ENCODE measurements at regions not wholly inside any gene's neighbourhood (a gene's known extent, or its start where the extent isn't known, plus 50 kb on each side); places are given as distances from the start of the nearest gene placed in this dataset.

- H3K9me2 ChIP-seq (replicated peaks; ENCODE audit: low read length), result no peaks in the 10 kb centered on the region
- no TSS peak for BruUV-seq (replicated peaks)
- intact Hi-C loops (cut with micrococcal nuclease), result no loop called here
- ChIA-PET POLR2A (ENCODE audit: unreplicated experiment) (interaction anchor here (0.7 kb wide), 1 partner anchor 36 kb away, joined by 9 read pairs; no protein-coding TSS in a partner anchor), CTCF (no interaction called here)
- H3K4me2 ChIP-seq (ENCODE audit: low read length), result no peak overlapping the region
- no peaks in the 10 kb centered on the region for H3F3A ChIP-seq (ENCODE audit: low read length, unreplicated experiment)
- no peak overlapping the region for H3K27ac ChIP-seq (ENCODE audit: low read length)
- no peak overlapping the region for H3K4me3 ChIP-seq (ENCODE audit: low read length)
- H3K9me3 ChIP-seq (ENCODE audit: low read length), result no peaks in the 10 kb centered on the region
- H4K20me1 ChIP-seq (ENCODE audit: low read length), result no peaks in the 10 kb centered on the region
- DNase-seq, result no peak
- H3K36me3 ChIP-seq (ENCODE audit: low read depth, low read length), result no peaks in the 10 kb centered on the region
- no peaks in the 10 kb centered on the region for H3K79me2 ChIP-seq (ENCODE audit: low read length)
- no peak overlapping the region for H2AFZ ChIP-seq (ENCODE audit: low read length)
- no peak for ATAC-seq
- no peak for TF ChIP-seq EZH2 (IDR thresholded peaks at IDR 0.05; ENCODE audit: low read length, unreplicated experiment)
- TF ChIP-seq EZH2phosphoT487 (IDR thresholded peaks at IDR 0.05; ENCODE audit: borderline replicate concordance, low read length), result no peak
- TF ChIP-seq, protein P1, sequence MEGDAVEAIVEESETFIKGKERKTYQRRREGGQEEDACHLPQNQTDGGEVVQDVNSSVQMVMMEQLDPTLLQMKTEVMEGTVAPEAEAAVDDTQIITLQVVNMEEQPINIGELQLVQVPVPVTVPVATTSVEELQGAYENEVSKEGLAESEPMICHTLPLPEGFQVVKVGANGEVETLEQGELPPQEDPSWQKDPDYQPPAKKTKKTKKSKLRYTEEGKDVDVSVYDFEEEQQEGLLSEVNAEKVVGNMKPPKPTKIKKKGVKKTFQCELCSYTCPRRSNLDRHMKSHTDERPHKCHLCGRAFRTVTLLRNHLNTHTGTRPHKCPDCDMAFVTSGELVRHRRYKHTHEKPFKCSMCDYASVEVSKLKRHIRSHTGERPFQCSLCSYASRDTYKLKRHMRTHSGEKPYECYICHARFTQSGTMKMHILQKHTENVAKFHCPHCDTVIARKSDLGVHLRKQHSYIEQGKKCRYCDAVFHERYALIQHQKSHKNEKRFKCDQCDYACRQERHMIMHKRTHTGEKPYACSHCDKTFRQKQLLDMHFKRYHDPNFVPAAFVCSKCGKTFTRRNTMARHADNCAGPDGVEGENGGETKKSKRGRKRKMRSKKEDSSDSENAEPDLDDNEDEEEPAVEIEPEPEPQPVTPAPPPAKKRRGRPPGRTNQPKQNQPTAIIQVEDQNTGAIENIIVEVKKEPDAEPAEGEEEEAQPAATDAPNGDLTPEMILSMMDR (conservative IDR thresholded peaks at IDR 0.05; ENCODE audit: low read depth, low read length), result no peak
- H3K27me3 ChIP-seq (ENCODE audit: low read length), result no peaks in the 10 kb centered on the region
- H3K9ac ChIP-seq (ENCODE audit: low read length), result no peak overlapping the region
- peaks cover 20% of the 10 kb centered on the region for H3K4me1 ChIP-seq (ENCODE audit: insufficient read depth, low read length)
These were observed 116.8 kb downstream of the SMIM20 start for GRCh38 chr4:26030780-26031179.

DNA sequence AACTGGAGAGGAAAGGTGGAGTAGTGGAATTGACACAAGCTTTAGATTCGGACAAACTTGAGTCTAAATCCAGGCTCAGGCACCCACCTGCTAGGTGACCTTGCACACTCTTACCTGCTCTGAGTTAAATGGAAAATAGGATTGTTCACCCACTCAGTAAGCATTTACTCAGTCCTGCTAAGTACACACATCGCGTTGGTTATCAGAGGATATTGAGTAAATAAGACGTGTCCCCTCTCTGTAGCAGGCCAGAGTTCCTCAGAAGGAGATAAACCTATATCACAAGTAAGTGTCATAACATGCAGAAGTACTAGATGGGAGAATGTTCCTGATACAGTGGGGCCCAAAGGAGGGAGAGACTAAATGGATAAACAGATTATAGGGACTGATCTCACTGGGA, 117.7 kb downstream of the SMIM20 start:
- no peak overlapping the region for H3K4me3 ChIP-seq (ENCODE audit: low read length)
- peak overlapping the region; percentile 74 for H3K27ac ChIP-seq (ENCODE audit: low read length)
- no peaks in the 10 kb centered on the region for H3K27me3 ChIP-seq (ENCODE audit: low read length)
- no peaks in the 10 kb centered on the region for H3K36me3 ChIP-seq (ENCODE audit: low read depth, low read length)
- no peaks in the 10 kb centered on the region for H3K9me2 ChIP-seq (replicated peaks; ENCODE audit: low read length)
- H3K9me3 ChIP-seq (ENCODE audit: low read length), result no peaks in the 10 kb centered on the region
- H4K20me1 ChIP-seq (ENCODE audit: low read length), result no peaks in the 10 kb centered on the region
- TF ChIP-seq EZH2 (IDR thresholded peaks at IDR 0.05; ENCODE audit: low read length, unreplicated experiment) (no peak), EZH2phosphoT487 (IDR thresholded peaks at IDR 0.05; ENCODE audit: borderline replicate concordance, low read length) (no peak)
- TF ChIP-seq, protein P1 (conservative IDR thresholded peaks at IDR 0.05; ENCODE audit: low read depth, low read length), result no peak
- no peak overlapping the region for H3K9ac ChIP-seq (ENCODE audit: low read length)
- ATAC-seq (peak; percentile 51; the same call in 1 of the 2 replicates), DNase-seq (peak; percentile 37)
- CTCF ChIA-PET, result no interaction called here
- BruUV-seq (replicated peaks), result no TSS peak
- H3K4me2 ChIP-seq (ENCODE audit: low read length), result peak overlapping the region; percentile 38
- 0 out of 2 replicates have a peak overlapping the region, but pooled peaks have one; percentile 12 for H2AFZ ChIP-seq (ENCODE audit: low read length)
- H3F3A ChIP-seq (ENCODE audit: low read length, unreplicated experiment), result no peaks in the 10 kb centered on the region
- H3K4me1 ChIP-seq (ENCODE audit: insufficient read depth, low read length), result peaks cover 20% of the 10 kb centered on the region
- intact Hi-C loops (cut with micrococcal nuclease), result no loop called here
- POLR2A ChIA-PET (ENCODE audit: unreplicated experiment), result interaction anchor here (0.6 kb wide), 1 partner anchor 250 kb away, joined by 10 read pairs; no protein-coding TSS in a partner anchor
- H3K79me2 ChIP-seq (ENCODE audit: low read length), result no peaks in the 10 kb centered on the region

GRCh38 chr4:26032142-26032541, 118.1 kb downstream of the SMIM20 start:
- Histone ChIP-seq H3K4me1 (ENCODE audit: insufficient read depth, low read length) (peaks cover 20% of the 10 kb centered on the region), H2AFZ (ENCODE audit: low read length) (0 out of 2 replicates have a peak overlapping the region, but pooled peaks have one; percentile 12)

More at GRCh38 chr4:26032142-26032541, 118.1 kb downstream of the SMIM20 start:
- no peaks in the 10 kb centered on the region for H3K9me2 ChIP-seq (replicated peaks; ENCODE audit: low read length)
- no peaks in the 10 kb centered on the region for H3K9me3 ChIP-seq (ENCODE audit: low read length)
- TF ChIP-seq EZH2 (IDR thresholded peaks at IDR 0.05; ENCODE audit: low read length, unreplicated experiment), result no peak
- TF ChIP-seq, protein P1 (conservative IDR thresholded peaks at IDR 0.05; ENCODE audit: low read depth, low read length), result no peak
- TF ChIP-seq EZH2phosphoT487 (IDR thresholded peaks at IDR 0.05; ENCODE audit: borderline replicate concordance, low read length), result no peak
- peak; percentile 67 for ATAC-seq
- no peaks in the 10 kb centered on the region for H4K20me1 ChIP-seq (ENCODE audit: low read length)
- POLR2A ChIA-PET (ENCODE audit: unreplicated experiment), result no interaction called here
- intact Hi-C loops (cut with micrococcal nuclease), result no loop called here
- no peaks in the 10 kb centered on the region for H3F3A ChIP-seq (ENCODE audit: low read length, unreplicated experiment)
- no peak overlapping the region for H3K9ac ChIP-seq (ENCODE audit: low read length)
- H3K4me3 ChIP-seq (ENCODE audit: low read length), result no peak overlapping the region
- H3K36me3 ChIP-seq (ENCODE audit: low read depth, low read length), result no peaks in the 10 kb centered on the region
- no peaks in the 10 kb centered on the region for H3K79me2 ChIP-seq (ENCODE audit: low read length)
- DNase-seq, result peak; percentile 58
- no TSS peak for BruUV-seq (replicated peaks)
- peak overlapping the region; percentile 38 for H3K4me2 ChIP-seq (ENCODE audit: low read length)
- H3K27me3 ChIP-seq (ENCODE audit: low read length), result no peaks in the 10 kb centered on the region
- peak overlapping the region; percentile 74 for H3K27ac ChIP-seq (ENCODE audit: low read length)
- CTCF ChIA-PET, result no interaction called here

All from PC-3 (cell line).